ENCODE measurements at regions not wholly inside any gene's neighbourhood (a gene's known extent, or its start where the extent isn't known, plus 50 kb on each side); places are given as distances from the start of the nearest gene placed in this dataset.

DNA sequence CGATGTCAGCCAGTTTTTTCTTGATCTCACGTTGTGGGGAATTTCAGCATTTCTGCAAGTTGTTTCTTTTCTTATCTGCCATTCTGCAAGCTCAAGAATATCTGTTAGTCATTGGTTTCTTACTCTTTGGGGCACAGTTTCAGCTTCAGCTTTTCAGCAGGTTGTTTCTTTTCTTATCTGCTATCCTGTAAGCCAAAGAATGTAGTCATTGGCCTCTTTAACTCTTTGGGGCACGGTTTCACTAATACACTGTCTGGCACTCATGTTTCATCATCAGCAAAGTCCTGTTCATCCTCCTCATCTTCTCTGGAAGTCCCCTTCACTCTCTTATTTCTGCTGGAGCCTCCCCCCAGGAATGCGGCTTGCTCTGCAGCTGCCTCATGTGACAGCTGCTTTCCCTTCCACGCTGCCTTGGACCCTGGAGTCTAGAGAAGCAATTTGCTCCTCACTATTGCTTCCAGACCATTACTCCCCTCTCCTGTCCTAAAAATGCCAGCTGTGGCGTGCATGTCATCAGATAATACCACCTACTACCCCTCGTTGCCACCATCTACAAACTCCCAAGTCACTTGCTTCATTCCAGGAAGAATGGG lies 67.0 kb upstream of the CACNA1E start:
- in situ Hi-C loops (cut with MboI; ENCODE audit: low sequenced_read_pairs) = no loop called here
- H3K4me3 ChIP-seq (ENCODE audit: insufficient read depth, low read depth, low read length) = no peak overlapping the region
- no peak for ATAC-seq (ENCODE audit: low read depth)
- TF ChIP-seq RFX5 (IDR thresholded peaks at IDR 0.05; ENCODE audit: low read depth, low read length) (no peak), POLR2A (IDR thresholded peaks at IDR 0.05; ENCODE audit: low read depth, low read length) (no peak), MAZ (IDR thresholded peaks at IDR 0.05; ENCODE audit: borderline replicate concordance, low read depth, low read length) (no peak), RAD21 (IDR thresholded peaks at IDR 0.05; ENCODE audit: low read length) (no peak), ELK1 (IDR thresholded peaks at IDR 0.05; ENCODE audit: borderline replicate concordance, low read depth, low read length) (no peak), RCOR1 (IDR thresholded peaks at IDR 0.05; ENCODE audit: insufficient replicate concordance, low read length) (no peak), MXI1 (IDR thresholded peaks at IDR 0.05; ENCODE audit: borderline replicate concordance, low read depth, low read length) (no peak), BHLHE40 (IDR thresholded peaks at IDR 0.05; ENCODE audit: low read depth, low read length) (no peak), CEBPB (IDR thresholded peaks at IDR 0.05; ENCODE audit: low read depth, low read length) (no peak), MAFK (IDR thresholded peaks at IDR 0.05; ENCODE audit: low read depth, low read length) (no peak), CHD1 (IDR thresholded peaks at IDR 0.05; ENCODE audit: low read depth, low read length) (no peak), FOS (IDR thresholded peaks at IDR 0.05; ENCODE audit: low read depth, low read length) (no peak), NFE2L2 (IDR thresholded peaks at IDR 0.05; ENCODE audit: low read depth, low read length) (no peak), SMC3 (IDR thresholded peaks at IDR 0.05; ENCODE audit: low read depth, low read length) (no peak)
- TF ChIP-seq, protein P1, sequence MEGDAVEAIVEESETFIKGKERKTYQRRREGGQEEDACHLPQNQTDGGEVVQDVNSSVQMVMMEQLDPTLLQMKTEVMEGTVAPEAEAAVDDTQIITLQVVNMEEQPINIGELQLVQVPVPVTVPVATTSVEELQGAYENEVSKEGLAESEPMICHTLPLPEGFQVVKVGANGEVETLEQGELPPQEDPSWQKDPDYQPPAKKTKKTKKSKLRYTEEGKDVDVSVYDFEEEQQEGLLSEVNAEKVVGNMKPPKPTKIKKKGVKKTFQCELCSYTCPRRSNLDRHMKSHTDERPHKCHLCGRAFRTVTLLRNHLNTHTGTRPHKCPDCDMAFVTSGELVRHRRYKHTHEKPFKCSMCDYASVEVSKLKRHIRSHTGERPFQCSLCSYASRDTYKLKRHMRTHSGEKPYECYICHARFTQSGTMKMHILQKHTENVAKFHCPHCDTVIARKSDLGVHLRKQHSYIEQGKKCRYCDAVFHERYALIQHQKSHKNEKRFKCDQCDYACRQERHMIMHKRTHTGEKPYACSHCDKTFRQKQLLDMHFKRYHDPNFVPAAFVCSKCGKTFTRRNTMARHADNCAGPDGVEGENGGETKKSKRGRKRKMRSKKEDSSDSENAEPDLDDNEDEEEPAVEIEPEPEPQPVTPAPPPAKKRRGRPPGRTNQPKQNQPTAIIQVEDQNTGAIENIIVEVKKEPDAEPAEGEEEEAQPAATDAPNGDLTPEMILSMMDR (conservative IDR thresholded peaks at IDR 0.05; ENCODE audit: low read depth, low read length) = no peak
- TF ChIP-seq, protein P2, sequence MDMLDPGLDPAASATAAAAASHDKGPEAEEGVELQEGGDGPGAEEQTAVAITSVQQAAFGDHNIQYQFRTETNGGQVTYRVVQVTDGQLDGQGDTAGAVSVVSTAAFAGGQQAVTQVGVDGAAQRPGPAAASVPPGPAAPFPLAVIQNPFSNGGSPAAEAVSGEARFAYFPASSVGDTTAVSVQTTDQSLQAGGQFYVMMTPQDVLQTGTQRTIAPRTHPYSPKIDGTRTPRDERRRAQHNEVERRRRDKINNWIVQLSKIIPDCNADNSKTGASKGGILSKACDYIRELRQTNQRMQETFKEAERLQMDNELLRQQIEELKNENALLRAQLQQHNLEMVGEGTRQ (IDR thresholded peaks at IDR 0.05; ENCODE audit: low read depth, low read length) = no peak
- POLR2A ChIA-PET (ENCODE audit: unreplicated experiment) = no interaction called here
- no peaks in the 10 kb centered on the region for H3K9me3 ChIP-seq (ENCODE audit: control insufficient read depth, insufficient read depth, low read length)
- H2BK120ac ChIP-seq (ENCODE audit: low read depth, low read length) = no peak overlapping the region
- BruUV-seq (replicated peaks) = no TSS peak
- H3K18ac ChIP-seq (ENCODE audit: low read depth, low read length) = no peak overlapping the region
- 4% methylated on average over 4 of the region's 7 CpGs; no CpG with 5 or more reads in 1 of the 2 experiments for WGBS, 2 experiments (ENCODE audit: extremely low coverage in 2 of 2, insufficient read length in 1 of 2)
- no peak overlapping the region for H3K56ac ChIP-seq (ENCODE audit: extremely low read depth, insufficient read depth, low read length)
- no peak overlapping the region for H2AK5ac ChIP-seq (ENCODE audit: low read depth, low read length)
- no peaks in the 10 kb centered on the region; the same call in none of the 2 replicates for H3K27me3 ChIP-seq (ENCODE audit: control insufficient read depth, insufficient read depth, low read length)
- H2AFZ ChIP-seq (replicated peaks; ENCODE audit: low read length, poor library complexity) = no peak overlapping the region
- no peak overlapping the region for H3K9ac ChIP-seq (ENCODE audit: low read depth, low read length)
- no peaks in the 10 kb centered on the region for H3K36me3 ChIP-seq (ENCODE audit: control insufficient read depth, insufficient read depth, low read length)
- intact Hi-C loops (cut with micrococcal nuclease) = no loop called here
- no peak overlapping the region for H2BK20ac ChIP-seq (ENCODE audit: low read depth, low read length)
- no peaks in the 10 kb centered on the region for H3K79me1 ChIP-seq (ENCODE audit: low read depth in 1 of 2, low read length in 2 of 2)
- no peak overlapping the region for H4K8ac ChIP-seq (ENCODE audit: low read depth in 2 of 2, low read length in 2 of 2)
- H3K23ac ChIP-seq (ENCODE audit: low read depth, low read length) = no peak overlapping the region
- CTCF ChIA-PET = no interaction called here
- no peak for DNase-seq
- no peak overlapping the region for H3K14ac ChIP-seq (replicated peaks; ENCODE audit: low read depth, low read length)
- no peak overlapping the region for H3K4me2 ChIP-seq (ENCODE audit: low read depth, low read length)
- H4K20me1 ChIP-seq (ENCODE audit: insufficient read depth, low read length) = no peaks in the 10 kb centered on the region
- H4K5ac ChIP-seq (ENCODE audit: low read depth, low read length) = no peak overlapping the region
- no peak overlapping the region for H3K27ac ChIP-seq (ENCODE audit: insufficient read depth, low read length)
- H3K4ac ChIP-seq (ENCODE audit: low read depth, low read length) = no peak overlapping the region
- dilution Hi-C loops (cut with HindIII; ENCODE audit: low sequenced_read_pairs, unreplicated experiment) = loop anchor here (25.0 kb wide), 1 partner anchor 204 kb away; no protein-coding TSS in a partner anchor
- no peak overlapping the region for H4K91ac ChIP-seq (ENCODE audit: insufficient read depth, low read depth, low read length)
- H2AK9ac ChIP-seq (replicated peaks; ENCODE audit: low read depth, low read length, poor library complexity) = no peak overlapping the region
- H3K4me1 ChIP-seq (ENCODE audit: control insufficient read depth, insufficient read depth, low read length) = no peaks in the 10 kb centered on the region
- H3K9me1 ChIP-seq (ENCODE audit: insufficient read depth, low read length) = no peaks in the 10 kb centered on the region
- H2BK15ac ChIP-seq (ENCODE audit: low read depth, low read length) = no peak overlapping the region
- no peak overlapping the region for H2BK5ac ChIP-seq (ENCODE audit: low read depth, low read length, poor library complexity, severe bottlenecking)

Measured in IMR-90 (cell line).